ENCODE measurements at regions not wholly inside any gene's neighbourhood (a gene's known extent, or its start where the extent isn't known, plus 50 kb on each side); places are given as distances from the start of the nearest gene placed in this dataset.

- TF ChIP-seq EZH2phosphoT487 (conservative IDR thresholded peaks at IDR 0.05; ENCODE audit: low read length): no peak
- TF ChIP-seq CTCF (IDR thresholded peaks at IDR 0.05; ENCODE audit: insufficient read depth, low read length, poor library complexity, severe bottlenecking): no peak
Measured at GRCh38 chr9:80906728-80907127, 782.6 kb downstream of the TLE1 start.
